Cardiac muscle cell (in vitro differentiated cells and primary cell): ENCODE measurements at regions not wholly inside any gene's neighbourhood (a gene's known extent, or its start where the extent isn't known, plus 50 kb on each side); places are given as distances from the start of the nearest gene placed in this dataset.

Experiments used
- DNase-seq, 2 donors: peaks; one replicate each; pipeline versions ENCODE4 v3.0.0 to v3.0.0-alpha.2; 2010 to 2017; ENCODE audit warnings: low read depth in 1 of 2, low spot score in 1 of 2
- H3K27ac ChIP-seq: fragments of 200-600 bp; sonication (generic); 2 replicates; pipeline ENCODE4 v1.5.1; 2016
- H3K27me3 ChIP-seq: fragments of 200-600 bp; sonication (generic); 2 replicates; pipeline ENCODE4 v1.6.0; 2016; ENCODE audit warnings: control low read depth
- H3K36me3 ChIP-seq: fragments of 200-600 bp; sonication (generic); 2 replicates; pipeline ENCODE4 v1.5.1; 2016; ENCODE audit warnings: control low read depth
- H3K4me1 ChIP-seq: fragments of 200-600 bp; sonication (generic); 2 replicates; pipeline ENCODE4 v1.8.1; 2017; ENCODE audit warnings: low read depth, mild to moderate bottlenecking, mixed run types
- H3K4me3 ChIP-seq: fragments of 200-600 bp; sonication (generic); 2 replicates; pipeline ENCODE4 v1.5.1; 2016; ENCODE audit warnings: mild to moderate bottlenecking
- H3K9me3 ChIP-seq: fragments of 200-600 bp; sonication (generic); 2 replicates; pipeline ENCODE4 v1.5.1; 2017; ENCODE audit warnings: low read depth, mild to moderate bottlenecking, control low read depth
- CTCF ChIP-seq: IDR thresholded peaks from 2 replicates; pipeline ENCODE4 v1.5.1; 2012; ENCODE audit warnings: low read depth, mild to moderate bottlenecking, low read length

GRCh38 chr6:135572051-135572450 is 74.5 kb upstream of the AHI1 start:
- Histone ChIP-seq H3K36me3 (no peaks in the 10 kb centered on the region), H3K9me3 (no peaks in the 10 kb centered on the region), H3K4me3 (no peak overlapping the region), H3K4me1 (no peaks in the 10 kb centered on the region), H3K27me3 (no peaks in the 10 kb centered on the region), H3K27ac (no peak overlapping the region)
- DNase-seq: no peak
- TF ChIP-seq CTCF: no peak

GRCh38 chr6:135575629-135576028 is 78.1 kb upstream of the AHI1 start:
- DNase-seq: no peak
- Histone ChIP-seq H3K36me3 (no peaks in the 10 kb centered on the region), H3K4me3 (no peak overlapping the region), H3K9me3 (no peaks in the 10 kb centered on the region), H3K27ac (no peak overlapping the region), H3K27me3 (no peaks in the 10 kb centered on the region), H3K4me1 (no peaks in the 10 kb centered on the region)
- TF ChIP-seq CTCF: no peak

- H3K27me3 ChIP-seq: no peaks in the 10 kb centered on the region
- H3K4me3 ChIP-seq: no peak overlapping the region
- no peaks in the 10 kb centered on the region for H3K4me1 ChIP-seq
- H3K27ac ChIP-seq: no peak overlapping the region
- no peaks in the 10 kb centered on the region for H3K9me3 ChIP-seq
- peak in 1 of 2 donors; percentile 57 for DNase-seq
- no peaks in the 10 kb centered on the region for H3K36me3 ChIP-seq
- TF ChIP-seq CTCF: no peak
Observed at GRCh38 chr6:135576055-135576454, 78.5 kb upstream of the AHI1 start.

GRCh38 chr6:135577059-135577538 is 79.6 kb upstream of the AHI1 start:
- no peaks in the 10 kb centered on the region for H3K27me3 ChIP-seq
- no peak overlapping the region for H3K4me3 ChIP-seq
- no peaks in the 10 kb centered on the region for H3K9me3 ChIP-seq
- no peak for TF ChIP-seq CTCF
- no peak for DNase-seq
- H3K27ac ChIP-seq: no peak overlapping the region
- no peaks in the 10 kb centered on the region for H3K4me1 ChIP-seq
- H3K36me3 ChIP-seq: no peaks in the 10 kb centered on the region

- Histone ChIP-seq H3K36me3 (no peaks in the 10 kb centered on the region), H3K4me1 (no peaks in the 10 kb centered on the region), H3K27ac (no peak overlapping the region), H3K4me3 (no peak overlapping the region), H3K9me3 (no peaks in the 10 kb centered on the region), H3K27me3 (no peaks in the 10 kb centered on the region)
- DNase-seq: no peak
- no peak for TF ChIP-seq CTCF
Observed at GRCh38 chr6:135578976-135579375, 81.4 kb upstream of the AHI1 start.

- no peaks in the 10 kb centered on the region for H3K27me3 ChIP-seq
- no peaks in the 10 kb centered on the region for H3K4me1 ChIP-seq
- no peak for DNase-seq
- no peak overlapping the region for H3K27ac ChIP-seq
- no peaks in the 10 kb centered on the region for H3K9me3 ChIP-seq
- H3K4me3 ChIP-seq: no peak overlapping the region
- no peak for TF ChIP-seq CTCF
- no peaks in the 10 kb centered on the region for H3K36me3 ChIP-seq
Observed at GRCh38 chr6:135581211-135581610, 83.7 kb upstream of the AHI1 start.
